GM19238 (cell line): ENCODE measurements at regions not wholly inside any gene's neighbourhood (a gene's known extent, or its start where the extent isn't known, plus 50 kb on each side); places are given as distances from the start of the nearest gene placed in this dataset.
"Not testable (repeated sequence)": the region's sequence is repeated elsewhere in the genome, so short reads cannot be mapped to it uniquely, and the experiment has no call there.

Experiments used
- DNase-seq: peaks from one replicate; pipeline ENCODE4 v3.0.0; 2011; ENCODE audit warnings: low spot score; ENCODE audit not compliant: insufficient read length

DNA sequence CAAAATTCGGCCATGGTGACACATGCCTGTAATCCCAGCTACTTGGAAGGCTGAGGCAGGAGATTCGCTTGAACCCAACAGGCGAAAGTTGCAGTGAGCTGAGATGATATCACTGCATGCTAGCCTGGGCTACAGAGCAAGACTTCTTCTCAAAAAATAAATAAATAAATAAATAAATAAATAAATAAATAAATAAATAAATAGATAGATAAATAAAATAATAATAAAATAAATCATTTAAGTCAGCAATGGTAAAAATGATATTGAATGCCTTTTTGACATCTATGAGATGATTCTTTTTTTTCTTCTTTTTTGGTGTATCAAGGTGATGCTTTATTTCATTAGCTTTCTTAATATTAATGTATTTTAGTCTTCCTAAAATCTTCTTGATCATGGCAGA lies 221.7 kb upstream of the RXFP2 start:
- DNase-seq, result no peak

- no peak for DNase-seq
Measured at GRCh38 chr13:31518645-31519044, 220.7 kb upstream of the RXFP2 start.

GRCh38 chr13:31521435-31521834 lies 217.9 kb upstream of the RXFP2 start:
- DNase-seq, result no peak

DNA sequence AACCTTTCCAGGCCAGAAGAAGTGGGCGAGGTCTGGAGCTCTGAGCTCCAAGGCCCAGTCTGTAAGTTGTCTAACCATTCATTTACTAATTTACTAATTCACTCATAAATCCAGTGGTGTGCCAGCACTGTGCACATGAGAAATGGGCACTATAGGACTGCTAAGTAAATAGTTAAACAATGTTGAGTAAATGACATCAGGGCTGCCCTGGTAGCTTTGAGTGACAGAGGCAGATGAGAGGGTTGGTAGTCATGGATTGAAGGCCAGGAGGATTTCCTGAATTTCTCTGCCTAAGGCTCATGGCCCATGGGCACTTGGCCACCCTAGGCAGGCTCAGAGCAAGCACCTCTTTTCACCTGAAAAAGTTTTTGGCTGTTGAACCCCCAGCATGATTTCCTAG lies 216.9 kb upstream of the RXFP2 start:
- DNase-seq, result no peak

- DNase-seq, result no peak
Measured at GRCh38 chr13:31528176-31528575, 211.2 kb upstream of the RXFP2 start.

DNA sequence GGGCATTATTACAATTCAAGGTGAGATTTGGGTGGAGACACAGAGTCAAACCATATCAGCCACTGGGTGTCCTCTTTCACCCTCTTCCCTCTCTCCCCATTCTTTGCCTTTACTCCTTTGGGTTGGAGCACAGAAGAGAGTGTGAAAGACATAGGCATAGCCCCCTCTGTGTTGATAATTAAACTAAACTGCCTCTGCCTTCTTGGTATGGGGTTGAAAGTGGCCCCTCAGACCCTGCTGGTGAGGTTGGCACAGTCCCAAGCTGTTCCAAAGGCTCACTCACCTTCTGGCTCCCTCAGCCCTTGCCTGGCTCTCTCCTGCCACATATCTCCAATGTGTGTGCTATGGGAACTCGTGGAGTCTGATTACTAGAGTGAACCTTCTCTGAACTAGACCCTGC lies 210.6 kb upstream of the RXFP2 start:
- no peak for DNase-seq

GRCh38 chr13:31530922-31531321 lies 208.4 kb upstream of the RXFP2 start:
- no peak for DNase-seq

GRCh38 chr13:31537052-31537451 lies 202.3 kb upstream of the RXFP2 start:
- DNase-seq, result no peak

DNA sequence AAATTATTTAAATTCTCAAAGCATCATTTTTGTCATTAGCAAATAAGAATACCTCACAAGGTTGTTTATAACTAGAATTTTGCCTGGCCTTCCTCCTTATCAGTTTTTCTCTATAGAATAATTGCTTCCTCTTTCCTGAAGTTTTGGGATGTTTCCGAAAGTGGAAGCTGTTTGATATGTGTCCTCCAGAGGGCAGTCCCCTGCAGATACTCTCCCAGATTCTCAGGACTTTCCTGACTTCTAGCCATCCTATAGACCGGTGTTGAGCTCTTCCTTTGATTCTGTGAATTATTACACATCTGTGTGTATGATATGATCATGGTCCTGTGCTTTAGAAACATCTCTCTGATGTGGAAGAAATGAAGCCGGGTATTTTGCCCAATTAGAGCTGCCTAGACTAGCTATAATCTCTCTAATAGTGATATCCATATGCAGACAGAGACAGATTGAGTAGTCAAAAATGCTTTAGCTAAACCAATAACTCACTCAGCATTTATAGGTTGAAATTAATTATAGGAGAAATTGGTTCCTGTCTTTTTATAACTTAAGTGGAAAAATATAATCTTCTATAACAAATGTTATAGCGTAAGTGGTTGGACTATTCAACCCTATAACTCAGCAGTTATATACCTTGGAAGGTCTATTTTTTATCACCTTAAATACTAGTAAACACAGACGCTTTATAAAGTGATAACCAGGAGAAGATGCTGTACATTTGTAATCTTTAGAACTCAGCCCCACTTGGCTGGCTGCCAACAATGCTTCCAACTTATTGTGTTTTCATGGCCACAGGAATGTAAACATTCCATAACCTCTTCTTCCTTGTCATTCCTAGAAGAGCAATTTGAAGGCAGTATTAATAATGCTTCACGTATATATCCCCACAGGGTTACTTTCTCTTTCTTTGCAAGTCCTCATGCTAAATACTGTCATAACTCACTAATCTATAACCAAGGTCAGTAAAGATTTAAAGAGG lies 201.0 kb upstream of the RXFP2 start:
- no peak for DNase-seq

GRCh38 chr13:31540281-31540680 lies 199.0 kb upstream of the RXFP2 start:
- no peak for DNase-seq

DNA sequence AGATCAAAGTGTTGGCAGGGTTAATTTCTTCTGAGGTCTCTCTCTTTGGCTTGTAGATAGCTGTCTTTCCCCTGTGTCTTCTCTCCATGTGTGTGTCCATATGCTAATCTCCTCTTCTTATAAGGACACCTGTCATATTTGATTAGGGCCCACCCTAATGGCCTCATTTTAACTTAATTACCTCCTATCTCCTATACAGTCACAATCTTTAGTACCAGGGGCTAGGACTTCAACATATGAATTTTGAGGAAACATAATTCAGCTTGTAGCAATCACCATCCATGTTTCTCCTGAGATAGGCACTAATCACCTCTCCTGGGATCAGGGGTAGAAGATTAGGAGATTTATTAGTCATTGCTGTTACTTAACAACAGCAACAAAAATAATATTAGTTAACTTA lies 196.1 kb upstream of the RXFP2 start:
- DNase-seq, result no peak

DNA sequence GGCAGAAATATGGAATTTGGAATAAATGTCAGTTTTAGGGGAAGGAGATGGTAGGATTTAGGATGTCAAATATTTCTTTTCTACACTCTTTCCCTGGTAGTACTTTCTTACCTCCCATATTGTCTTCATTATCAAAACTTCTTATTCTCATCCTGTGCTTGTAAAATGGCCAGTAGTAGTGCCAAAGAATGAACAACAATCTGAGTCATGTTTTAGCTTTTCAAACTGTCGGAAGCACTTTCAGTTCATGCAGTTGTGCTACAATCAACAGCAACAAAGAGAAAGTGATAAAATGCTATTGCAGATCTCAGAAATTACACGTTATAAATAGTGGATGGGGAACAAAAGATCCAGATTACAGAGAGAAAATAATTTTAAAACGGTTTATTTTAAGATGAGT lies 193.7 kb upstream of the RXFP2 start:
- no peak for DNase-seq

- no peak for DNase-seq
Measured at GRCh38 chr13:31556376-31556775, 182.9 kb upstream of the RXFP2 start.

DNA sequence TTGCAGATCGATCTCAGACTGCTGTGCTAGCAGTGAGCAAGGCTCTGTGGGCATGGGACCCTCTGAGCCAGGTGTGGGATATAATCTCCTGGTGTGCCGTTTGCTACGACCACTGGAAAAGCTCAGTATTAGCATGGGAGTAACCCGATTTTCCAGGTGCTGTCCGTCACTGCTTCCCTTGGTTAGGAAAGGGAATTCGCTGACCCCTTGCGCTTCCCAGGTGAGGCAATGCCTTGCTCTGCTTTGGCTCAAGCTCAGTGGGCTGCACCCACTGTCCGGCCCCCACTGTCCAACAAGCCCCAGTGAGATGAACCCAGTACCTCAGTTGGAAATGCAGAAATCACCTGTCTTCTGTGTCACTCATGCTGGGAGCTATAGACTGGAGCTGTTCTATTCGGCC lies 155.1 kb upstream of the RXFP2 start:
- not testable (repeated sequence) for DNase-seq

DNA sequence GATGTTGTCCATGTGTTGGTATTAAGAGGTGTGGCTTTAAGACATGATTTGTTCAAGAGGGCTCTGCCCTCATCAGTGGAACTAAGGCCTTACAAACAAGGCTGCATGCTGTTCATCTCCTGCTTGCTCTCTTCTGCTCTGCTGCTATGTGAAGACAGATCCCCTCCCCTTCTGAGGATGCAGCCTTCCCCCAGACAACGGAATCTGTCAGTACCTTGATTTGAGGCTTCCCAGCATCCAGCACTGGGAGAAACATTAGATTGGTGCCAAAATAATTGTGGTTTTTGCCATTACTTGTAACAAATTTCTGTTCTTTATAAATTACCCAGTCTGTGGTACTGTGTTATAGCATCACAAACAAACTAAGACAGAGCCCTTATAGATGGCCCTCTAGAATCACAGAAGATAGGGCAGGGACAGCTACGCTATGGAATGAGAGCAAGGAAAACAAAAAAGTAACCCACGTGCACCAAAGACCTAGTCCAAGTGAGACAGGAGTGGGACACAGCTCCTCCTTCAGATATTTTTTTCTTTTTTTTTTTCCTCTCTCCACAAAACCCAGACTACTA lies 151.5 kb upstream of the RXFP2 start:
- no peak for DNase-seq

DNA sequence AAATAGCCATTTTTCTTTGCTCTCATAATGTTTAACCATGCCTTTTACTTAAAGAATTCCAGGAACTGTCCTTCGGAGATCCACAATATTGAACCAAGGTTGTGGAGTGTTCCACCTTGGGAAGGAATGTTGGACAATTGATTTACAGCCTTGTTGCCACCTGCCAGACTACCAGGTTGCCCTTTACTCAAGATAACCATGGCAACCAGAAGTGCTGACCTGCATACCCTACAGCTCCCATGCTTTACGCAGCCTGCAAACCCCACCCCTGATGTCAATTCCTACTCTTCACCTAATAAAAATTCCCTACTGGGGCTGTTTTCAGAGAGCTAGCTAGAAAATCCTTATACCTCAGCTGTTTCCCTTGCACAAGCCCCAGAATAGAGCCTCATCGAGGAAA lies 151.0 kb upstream of the RXFP2 start:
- DNase-seq, result no peak

GRCh38 chr13:31588893-31589292 lies 150.4 kb upstream of the RXFP2 start:
- DNase-seq, result no peak

- no peak for DNase-seq
Measured at GRCh38 chr13:31591642-31592233, 147.6 kb upstream of the RXFP2 start.

DNA sequence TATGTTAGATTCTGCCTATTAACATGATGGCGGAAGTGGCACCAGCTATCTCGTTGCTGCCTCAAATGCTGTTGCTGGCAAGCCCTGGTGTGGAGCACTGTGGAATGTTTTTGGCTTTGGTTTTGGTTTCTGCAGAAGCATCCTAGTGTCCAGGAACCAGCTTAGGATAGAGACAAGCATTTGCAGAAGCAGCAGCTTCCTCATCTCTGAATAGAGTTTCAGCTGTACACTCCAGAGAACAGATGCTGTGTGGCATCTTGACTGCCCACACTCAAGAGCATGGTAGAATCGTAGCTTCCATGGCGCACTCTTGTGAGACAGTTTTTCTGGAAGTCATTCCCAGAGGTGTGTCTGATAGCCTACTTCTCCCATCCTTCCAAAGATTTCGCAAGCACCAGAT lies 145.3 kb upstream of the RXFP2 start:
- no peak for DNase-seq

GRCh38 chr13:31595563-31595962 lies 143.8 kb upstream of the RXFP2 start:
- no peak for DNase-seq

- DNase-seq, result no peak
Measured at GRCh38 chr13:31598990-31599389, 140.3 kb upstream of the RXFP2 start.

- no peak for DNase-seq
Measured at GRCh38 chr13:31605076-31605860, 134.1 kb upstream of the RXFP2 start.
